PC-3 (cell line): ENCODE measurements at regions not wholly inside any gene's neighbourhood (a gene's known extent, or its start where the extent isn't known, plus 50 kb on each side); places are given as distances from the start of the nearest gene placed in this dataset.

Source experiments
- EZH2 ChIP-seq: fragments of 300-600 bp; sonication (generic); IDR thresholded peaks from one replicate; pipeline ENCODE4 v1.6.1; 2017; ENCODE audit warnings: antibody characterized with exemption, mild to moderate bottlenecking, low read length; ENCODE audit not compliant: unreplicated experiment
- EZH2phosphoT487 ChIP-seq: fragments of 300-600 bp; sonication (generic); IDR thresholded peaks from 2 replicates; pipeline ENCODE4 v1.6.1; 2018; ENCODE audit warnings: mild to moderate bottlenecking, antibody characterized with exemption, low read length, borderline replicate concordance
- TF ChIP-seq, protein P1 (sequence below): fragments of 300-600 bp; sonication (generic); conservative IDR thresholded peaks from 2 replicates; pipeline ENCODE4 v1.5.1; 2017; ENCODE audit warnings: antibody characterized with exemption, low read depth, mild to moderate bottlenecking, low read length

DNA sequence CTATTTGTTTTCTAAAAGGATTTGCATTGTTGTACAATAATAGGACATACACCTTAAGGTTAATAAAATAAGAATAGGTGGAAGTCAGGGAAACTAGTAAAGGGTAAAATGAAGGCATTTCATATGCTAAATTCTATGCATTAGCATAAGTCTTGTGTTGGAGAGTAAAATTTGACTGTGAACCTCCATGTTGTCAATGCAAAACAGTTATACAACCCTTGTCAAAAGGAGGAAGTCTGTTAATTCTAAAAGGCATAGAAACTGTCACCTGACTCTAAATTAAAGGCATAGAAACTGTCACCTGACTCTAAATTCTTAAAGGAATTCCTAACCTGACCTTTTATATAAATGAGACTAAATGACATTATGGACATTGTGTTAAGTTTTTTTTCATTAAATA is 291.8 kb downstream of the OLFM3 start:
- TF ChIP-seq, protein P1, sequence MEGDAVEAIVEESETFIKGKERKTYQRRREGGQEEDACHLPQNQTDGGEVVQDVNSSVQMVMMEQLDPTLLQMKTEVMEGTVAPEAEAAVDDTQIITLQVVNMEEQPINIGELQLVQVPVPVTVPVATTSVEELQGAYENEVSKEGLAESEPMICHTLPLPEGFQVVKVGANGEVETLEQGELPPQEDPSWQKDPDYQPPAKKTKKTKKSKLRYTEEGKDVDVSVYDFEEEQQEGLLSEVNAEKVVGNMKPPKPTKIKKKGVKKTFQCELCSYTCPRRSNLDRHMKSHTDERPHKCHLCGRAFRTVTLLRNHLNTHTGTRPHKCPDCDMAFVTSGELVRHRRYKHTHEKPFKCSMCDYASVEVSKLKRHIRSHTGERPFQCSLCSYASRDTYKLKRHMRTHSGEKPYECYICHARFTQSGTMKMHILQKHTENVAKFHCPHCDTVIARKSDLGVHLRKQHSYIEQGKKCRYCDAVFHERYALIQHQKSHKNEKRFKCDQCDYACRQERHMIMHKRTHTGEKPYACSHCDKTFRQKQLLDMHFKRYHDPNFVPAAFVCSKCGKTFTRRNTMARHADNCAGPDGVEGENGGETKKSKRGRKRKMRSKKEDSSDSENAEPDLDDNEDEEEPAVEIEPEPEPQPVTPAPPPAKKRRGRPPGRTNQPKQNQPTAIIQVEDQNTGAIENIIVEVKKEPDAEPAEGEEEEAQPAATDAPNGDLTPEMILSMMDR, result no peak
- TF ChIP-seq EZH2 (no peak), EZH2phosphoT487 (no peak)
